Tibial nerve (tissue), 4 donors: ENCODE measurements at regions not wholly inside any gene's neighbourhood (a gene's known extent, or its start where the extent isn't known, plus 50 kb on each side); places are given as distances from the start of the nearest gene placed in this dataset.

ENCODE experiments used
- DNase-seq, 2 donors: peaks; one replicate each; pipeline ENCODE4 v3.0.0-alpha.2; 2019; ENCODE audit warnings: low spot score in 2 of 2
- H3K27ac ChIP-seq, 4 donors: fragments of 200-600 bp; sonication (generic) in 3 of 4; one replicate each; pipeline ENCODE4 v1.5.1; 2017 to 2019; ENCODE audit warnings: mild to moderate bottlenecking in 1 of 4
- H3K27me3 ChIP-seq, 2 donors: fragments of 200-600 bp; sonication (generic) in 1 of 2; one replicate each; pipeline versions ENCODE4 v1.5.1 to v1.6.0; 2017 to 2019
- H3K36me3 ChIP-seq, 3 donors: fragments of 200-600 bp; sonication (generic); one replicate each; pipeline ENCODE4 v1.5.1; 2018 to 2019
- H3K4me1 ChIP-seq, 4 donors: fragments of 200-600 bp; sonication (generic) in 3 of 4; one replicate each; pipeline ENCODE4 v1.5.1; 2017 to 2019
- H3K4me3 ChIP-seq, 4 donors: fragments of 200-600 bp; sonication (generic) in 3 of 4; one replicate each; pipeline ENCODE4 v1.5.1; 2017 to 2019; ENCODE audit warnings: mild to moderate bottlenecking in 1 of 4, moderate library complexity in 1 of 4
- H3K9me3 ChIP-seq, 4 donors: fragments of 200-600 bp; sonication (generic) in 3 of 4; one replicate each; pipeline ENCODE4 v1.5.1; 2017 to 2019
- EP300 ChIP-seq, 2 donors: sonication (generic); formaldehyde crosslinking; IDR thresholded peaks; one replicate each; pipeline ENCODE4 v1.6.1; 2017; ENCODE audit warnings: antibody characterized with exemption in 2 of 2, mild to moderate bottlenecking in 1 of 2
- POLR2A ChIP-seq, 2 donors: fragments of 450-650 bp; IDR thresholded peaks; one replicate each; pipeline ENCODE4 v1.6.1; 2017; ENCODE audit warnings: antibody characterized with exemption in 2 of 2, mild to moderate bottlenecking in 2 of 2, moderate library complexity in 2 of 2
- WGBS, 2 donors: methylation state at CpG; one replicate each; pipeline ENCODE4 v1.1.5; 2018; 5-methylcytosine and 5-hydroxymethylcytosine counted together
- TF ChIP-seq, protein P1 (sequence below), 5 experiments: fragments of 200-600 bp in 3 of 5; fragments of 450-650 bp in 2 of 5; sonication (generic) in 3 of 5; IDR thresholded peaks; one replicate each; pipeline ENCODE4 v1.5.1; 2016 to 2019; ENCODE audit warnings: antibody characterized with exemption in 5 of 5, mild to moderate bottlenecking in 3 of 5, moderate library complexity in 2 of 5

DNA sequence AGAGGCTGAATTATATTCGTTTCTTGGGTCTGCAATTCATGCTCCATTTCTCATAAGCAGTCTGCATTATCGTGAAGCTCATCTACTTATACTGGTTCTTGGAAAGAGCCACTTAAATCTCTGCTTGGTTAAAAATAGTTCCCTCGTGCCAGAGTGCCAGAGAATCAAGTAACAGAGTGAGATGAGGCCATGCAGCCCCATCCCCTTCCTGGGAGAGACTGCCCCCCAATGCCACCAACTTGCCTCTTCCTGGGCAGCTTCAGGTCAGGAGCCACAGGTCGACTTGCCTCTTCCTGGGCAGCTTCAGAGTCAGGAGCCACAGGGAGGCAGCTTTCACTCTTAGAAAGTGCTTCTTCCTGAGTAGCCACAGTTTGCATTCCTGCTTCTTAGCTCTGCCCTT, 223.9 kb upstream of the ZBED5 start:
- H3K27ac ChIP-seq, result no peak overlapping the region
- 26 to 30% methylated on average over 4 of the region's 4 CpGs for WGBS, 2 donors
- H3K36me3 ChIP-seq, result no peaks in the 10 kb centered on the region
- H3K4me1 ChIP-seq, result peaks cover 0 to 5% (median 0%) of the 10 kb centered on the region in 4 donors
- H3K27me3 ChIP-seq, result no peaks in the 10 kb centered on the region
- DNase-seq, result no peak
- no peaks in the 10 kb centered on the region for H3K9me3 ChIP-seq
- no peak overlapping the region for H3K4me3 ChIP-seq
- no peak for TF ChIP-seq EP300 (IDR thresholded peaks at IDR 0.05)
- TF ChIP-seq, protein P1, sequence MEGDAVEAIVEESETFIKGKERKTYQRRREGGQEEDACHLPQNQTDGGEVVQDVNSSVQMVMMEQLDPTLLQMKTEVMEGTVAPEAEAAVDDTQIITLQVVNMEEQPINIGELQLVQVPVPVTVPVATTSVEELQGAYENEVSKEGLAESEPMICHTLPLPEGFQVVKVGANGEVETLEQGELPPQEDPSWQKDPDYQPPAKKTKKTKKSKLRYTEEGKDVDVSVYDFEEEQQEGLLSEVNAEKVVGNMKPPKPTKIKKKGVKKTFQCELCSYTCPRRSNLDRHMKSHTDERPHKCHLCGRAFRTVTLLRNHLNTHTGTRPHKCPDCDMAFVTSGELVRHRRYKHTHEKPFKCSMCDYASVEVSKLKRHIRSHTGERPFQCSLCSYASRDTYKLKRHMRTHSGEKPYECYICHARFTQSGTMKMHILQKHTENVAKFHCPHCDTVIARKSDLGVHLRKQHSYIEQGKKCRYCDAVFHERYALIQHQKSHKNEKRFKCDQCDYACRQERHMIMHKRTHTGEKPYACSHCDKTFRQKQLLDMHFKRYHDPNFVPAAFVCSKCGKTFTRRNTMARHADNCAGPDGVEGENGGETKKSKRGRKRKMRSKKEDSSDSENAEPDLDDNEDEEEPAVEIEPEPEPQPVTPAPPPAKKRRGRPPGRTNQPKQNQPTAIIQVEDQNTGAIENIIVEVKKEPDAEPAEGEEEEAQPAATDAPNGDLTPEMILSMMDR (IDR thresholded peaks at IDR 0.05), result no peak
- no peak for TF ChIP-seq POLR2A (IDR thresholded peaks at IDR 0.05)

DNA sequence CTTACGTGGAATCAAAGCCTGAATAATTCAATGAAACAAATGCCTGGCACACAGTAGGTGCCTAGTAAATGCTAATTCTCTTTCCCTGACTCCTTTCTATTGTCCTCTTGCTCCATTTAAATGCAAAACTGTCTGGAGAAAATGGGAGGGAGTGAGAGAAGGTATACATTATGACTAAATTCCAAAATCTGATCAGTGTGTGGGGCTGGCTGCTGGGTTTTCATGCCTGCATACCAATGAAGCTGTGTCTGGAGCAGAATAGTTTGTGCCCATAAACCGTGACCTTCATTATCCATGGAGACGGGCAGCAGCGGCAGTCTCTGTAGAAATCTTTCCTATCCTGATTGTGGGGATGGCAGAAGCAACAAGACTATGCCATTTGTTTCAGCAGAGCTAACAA, 223.4 kb upstream of the ZBED5 start:
- no peak for TF ChIP-seq EP300 (IDR thresholded peaks at IDR 0.05)
- no peak for TF ChIP-seq POLR2A (IDR thresholded peaks at IDR 0.05)
- peaks cover 0 to 5% (median 0%) of the 10 kb centered on the region in 4 donors for H3K4me1 ChIP-seq
- 59 to 67% methylated on average over 4 of the region's 4 CpGs for WGBS, 2 donors
- no peaks in the 10 kb centered on the region for H3K36me3 ChIP-seq
- H3K27ac ChIP-seq, result no peak overlapping the region
- no peaks in the 10 kb centered on the region for H3K9me3 ChIP-seq
- no peaks in the 10 kb centered on the region for H3K27me3 ChIP-seq
- no peak for DNase-seq
- H3K4me3 ChIP-seq, result no peak overlapping the region

DNA sequence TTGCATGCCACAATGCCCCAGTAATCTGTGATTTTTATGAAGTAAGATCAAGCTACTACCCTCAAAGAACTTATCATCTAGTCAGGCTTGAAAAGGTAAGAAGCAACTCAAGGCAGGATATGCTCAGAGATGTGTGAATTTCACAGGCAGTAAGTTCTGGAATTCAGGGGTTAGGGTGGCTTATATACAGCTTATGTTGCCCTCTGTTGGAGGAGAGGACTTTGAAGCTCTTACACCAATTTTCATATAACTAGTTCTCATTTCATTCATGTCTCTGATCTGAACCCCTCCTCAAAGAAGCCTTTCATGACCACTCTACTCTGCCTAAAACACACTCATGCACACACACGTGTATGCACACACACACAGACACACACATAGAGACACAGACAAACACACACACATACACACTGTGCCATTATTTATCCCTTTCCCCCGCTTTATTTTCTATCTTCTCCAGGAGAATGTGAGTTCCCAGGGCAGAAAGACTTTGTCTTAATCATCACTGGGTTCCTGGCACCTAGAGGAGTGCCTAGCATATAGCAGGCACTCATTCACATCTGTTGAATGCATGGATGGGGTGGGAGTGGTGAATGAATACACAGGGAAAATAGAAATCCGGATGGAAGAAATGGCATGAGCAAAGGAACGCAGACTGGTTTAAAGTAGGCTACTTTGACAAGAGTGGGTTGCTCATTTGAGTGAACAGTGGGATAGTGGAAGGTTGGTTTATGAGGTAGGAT, 220.7 kb upstream of the ZBED5 start:
- no peak overlapping the region for H3K27ac ChIP-seq
- TF ChIP-seq, protein P1 (IDR thresholded peaks at IDR 0.05), result no peak
- TF ChIP-seq EP300 (IDR thresholded peaks at IDR 0.05) (no peak), POLR2A (IDR thresholded peaks at IDR 0.05) (no peak)
- peaks cover 0 to 5% (median 0%) of the 10 kb centered on the region in 4 donors for H3K4me1 ChIP-seq
- no peak overlapping the region for H3K4me3 ChIP-seq
- whole genome bisulfite sequencing, 2 donors, result 82 to 89% methylated on average over 4 of the region's 4 CpGs
- H3K9me3 ChIP-seq, result no peaks in the 10 kb centered on the region
- DNase-seq, result no peak
- no peaks in the 10 kb centered on the region for H3K36me3 ChIP-seq
- no peaks in the 10 kb centered on the region for H3K27me3 ChIP-seq

DNA sequence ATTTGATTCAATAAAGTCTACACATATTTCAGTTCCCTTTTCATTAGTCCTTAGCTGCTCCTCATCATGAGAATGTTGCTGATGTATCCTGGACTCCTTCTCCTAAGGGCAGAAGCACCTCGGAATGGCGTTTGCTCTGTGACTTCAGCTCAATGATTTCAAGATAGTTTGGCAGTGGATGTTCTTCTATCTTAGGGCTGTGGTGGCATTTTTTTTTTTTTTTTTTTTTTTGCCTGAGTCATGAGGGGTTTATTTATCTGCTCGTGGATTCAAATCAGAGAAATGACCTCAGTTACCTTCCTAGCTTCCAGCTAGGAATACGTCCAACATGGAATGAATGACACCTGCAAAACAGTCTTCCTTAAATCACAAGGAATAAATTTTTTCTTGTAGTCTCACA, 220.0 kb upstream of the ZBED5 start:
- no peak overlapping the region for H3K4me3 ChIP-seq
- no peaks in the 10 kb centered on the region for H3K36me3 ChIP-seq
- no peaks in the 10 kb centered on the region for H3K27me3 ChIP-seq
- H3K27ac ChIP-seq, result no peak overlapping the region
- TF ChIP-seq EP300 (IDR thresholded peaks at IDR 0.05) (no peak), POLR2A (IDR thresholded peaks at IDR 0.05) (no peak)
- TF ChIP-seq, protein P1 (IDR thresholded peaks at IDR 0.05), result no peak
- DNase-seq, result no peak
- WGBS, 2 donors, result 73 to 81% methylated on average over 4 of the region's 4 CpGs
- peaks cover 0 to 5% (median 0%) of the 10 kb centered on the region in 4 donors for H3K4me1 ChIP-seq
- no peaks in the 10 kb centered on the region for H3K9me3 ChIP-seq

DNA sequence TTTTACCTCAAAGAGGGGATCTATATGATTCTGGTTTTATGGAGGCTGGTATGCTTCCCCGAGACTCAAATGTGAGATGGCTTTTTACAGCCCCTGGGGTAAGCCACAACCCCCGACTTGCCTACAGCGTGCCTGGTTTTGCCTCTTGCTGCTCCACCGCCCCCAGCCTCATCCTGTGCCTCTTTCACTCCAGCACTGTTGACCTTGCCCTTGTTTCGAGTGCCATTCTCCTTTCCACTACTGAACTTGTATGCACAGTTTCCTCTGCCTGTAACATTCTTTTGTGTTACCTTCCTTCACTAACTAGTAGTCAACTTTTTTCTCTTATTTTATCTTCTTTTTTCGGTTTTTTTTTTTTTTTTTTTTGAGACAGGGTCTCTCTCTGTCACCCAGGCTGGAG, 219.0 kb upstream of the ZBED5 start:
- Histone ChIP-seq H3K4me3 (no peak overlapping the region), H3K9me3 (no peaks in the 10 kb centered on the region), H3K27me3 (no peaks in the 10 kb centered on the region), H3K36me3 (no peaks in the 10 kb centered on the region), H3K27ac (no peak overlapping the region), H3K4me1 (peaks cover 0 to 4% (median 0%) of the 10 kb centered on the region in 4 donors)
- TF ChIP-seq, protein P1 (IDR thresholded peaks at IDR 0.05), result no peak
- TF ChIP-seq EP300 (IDR thresholded peaks at IDR 0.05) (no peak), POLR2A (IDR thresholded peaks at IDR 0.05) (no peak)
- 75 to 78% methylated on average over 6 of the region's 6 CpGs for WGBS, 2 donors
- DNase-seq, result no peak
